Osteoblast (primary cell): ENCODE measurements at regions not wholly inside any gene's neighbourhood (a gene's known extent, or its start where the extent isn't known, plus 50 kb on each side); places are given as distances from the start of the nearest gene placed in this dataset.

ENCODE experiments used
- DNase-seq: peaks from one replicate; pipeline ENCODE4 v3.0.0; 2011; ENCODE audit warnings: low spot score, mixed read lengths; ENCODE audit not compliant: insufficient read length; ENCODE audit errors: missing footprints
- H2AFZ ChIP-seq: 2 replicates; pipeline ENCODE4 v1.6.0; 2011; ENCODE audit warnings: mild to moderate bottlenecking, low read length
- H3K27ac ChIP-seq: 2 replicates; pipeline ENCODE4 v1.5.1; 2011; ENCODE audit warnings: mild to moderate bottlenecking, low read depth, low read length, moderate library complexity
- H3K27me3 ChIP-seq: 2 replicates; pipeline ENCODE4 v1.6.0; 2012; ENCODE audit warnings: mild to moderate bottlenecking, control low read depth, inconsistent platforms, low read length, moderate library complexity; ENCODE audit not compliant: insufficient read depth
- H3K36me3 ChIP-seq: 2 replicates; pipeline ENCODE4 v1.5.1; 2011; ENCODE audit warnings: mild to moderate bottlenecking, low read length, control low read depth, moderate library complexity; ENCODE audit not compliant: insufficient read depth
- H3K4me1 ChIP-seq: 2 replicates; pipeline ENCODE4 v1.5.1; 2011; ENCODE audit warnings: mild to moderate bottlenecking, low read length, control low read depth, moderate library complexity; ENCODE audit not compliant: insufficient read depth
- H3K4me2 ChIP-seq: 2 replicates; pipeline ENCODE4 v1.6.0; 2011; ENCODE audit warnings: mild to moderate bottlenecking, low read length; ENCODE audit not compliant: insufficient read depth
- H3K4me3 ChIP-seq: fragments of 200-600 bp; sonication (generic); 3 replicates; pipeline ENCODE4 v1.5.1; 2012; ENCODE audit warnings: mild to moderate bottlenecking, low read length, inconsistent platforms; ENCODE audit not compliant: insufficient read depth
- H3K79me2 ChIP-seq: 2 replicates; pipeline ENCODE4 v1.6.0; 2012; ENCODE audit warnings: mild to moderate bottlenecking, low read length, control low read depth, inconsistent platforms; ENCODE audit not compliant: insufficient read depth
- H3K9me3 ChIP-seq: 2 replicates; pipeline ENCODE4 v1.5.1; 2011; ENCODE audit warnings: low read depth, low read length, control low read depth
- H4K20me1 ChIP-seq: 2 replicates; pipeline ENCODE4 v1.6.0; 2012; ENCODE audit warnings: mild to moderate bottlenecking, low read length, control low read depth; ENCODE audit not compliant: insufficient read depth
- TF ChIP-seq, protein P1 (sequence below): IDR thresholded peaks from 2 replicates; pipeline ENCODE4 v1.5.1; 2011; ENCODE audit warnings: mild to moderate bottlenecking, low read depth, low read length, moderate library complexity; ENCODE audit errors: extremely low read depth

DNA sequence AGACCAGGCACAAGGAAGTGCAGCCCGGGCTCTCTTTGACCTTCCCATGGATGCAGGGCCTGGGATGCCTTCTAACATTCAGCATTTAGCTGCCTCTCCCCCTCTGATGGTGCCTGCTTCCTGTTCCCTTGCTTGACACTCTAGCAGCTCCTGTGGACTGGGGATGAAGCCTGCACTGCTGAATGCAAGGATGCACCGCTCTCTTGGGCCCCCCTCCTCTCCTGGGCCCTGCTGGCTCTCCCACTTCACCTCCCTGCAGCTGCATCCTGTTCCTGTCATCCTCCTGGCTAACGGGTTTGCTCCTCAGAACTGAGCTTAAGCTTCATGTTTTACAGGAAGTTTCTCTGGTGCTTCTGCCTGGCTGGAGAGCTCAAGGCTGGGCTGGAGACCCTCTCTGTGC lies 254.1 kb downstream of the TSN start:
- Histone ChIP-seq H3K9me3 (no peaks in the 10 kb centered on the region), H2AFZ (no peak overlapping the region), H4K20me1 (no peaks in the 10 kb centered on the region), H3K27me3 (no peaks in the 10 kb centered on the region), H3K4me2 (no peak overlapping the region), H3K4me1 (peaks cover 5% of the 10 kb centered on the region), H3K36me3 (no peaks in the 10 kb centered on the region), H3K4me3 (no peak overlapping the region), H3K27ac (no peak overlapping the region), H3K79me2 (no peaks in the 10 kb centered on the region)
- no peak for DNase-seq
- TF ChIP-seq, protein P1, sequence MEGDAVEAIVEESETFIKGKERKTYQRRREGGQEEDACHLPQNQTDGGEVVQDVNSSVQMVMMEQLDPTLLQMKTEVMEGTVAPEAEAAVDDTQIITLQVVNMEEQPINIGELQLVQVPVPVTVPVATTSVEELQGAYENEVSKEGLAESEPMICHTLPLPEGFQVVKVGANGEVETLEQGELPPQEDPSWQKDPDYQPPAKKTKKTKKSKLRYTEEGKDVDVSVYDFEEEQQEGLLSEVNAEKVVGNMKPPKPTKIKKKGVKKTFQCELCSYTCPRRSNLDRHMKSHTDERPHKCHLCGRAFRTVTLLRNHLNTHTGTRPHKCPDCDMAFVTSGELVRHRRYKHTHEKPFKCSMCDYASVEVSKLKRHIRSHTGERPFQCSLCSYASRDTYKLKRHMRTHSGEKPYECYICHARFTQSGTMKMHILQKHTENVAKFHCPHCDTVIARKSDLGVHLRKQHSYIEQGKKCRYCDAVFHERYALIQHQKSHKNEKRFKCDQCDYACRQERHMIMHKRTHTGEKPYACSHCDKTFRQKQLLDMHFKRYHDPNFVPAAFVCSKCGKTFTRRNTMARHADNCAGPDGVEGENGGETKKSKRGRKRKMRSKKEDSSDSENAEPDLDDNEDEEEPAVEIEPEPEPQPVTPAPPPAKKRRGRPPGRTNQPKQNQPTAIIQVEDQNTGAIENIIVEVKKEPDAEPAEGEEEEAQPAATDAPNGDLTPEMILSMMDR: no peak

DNA sequence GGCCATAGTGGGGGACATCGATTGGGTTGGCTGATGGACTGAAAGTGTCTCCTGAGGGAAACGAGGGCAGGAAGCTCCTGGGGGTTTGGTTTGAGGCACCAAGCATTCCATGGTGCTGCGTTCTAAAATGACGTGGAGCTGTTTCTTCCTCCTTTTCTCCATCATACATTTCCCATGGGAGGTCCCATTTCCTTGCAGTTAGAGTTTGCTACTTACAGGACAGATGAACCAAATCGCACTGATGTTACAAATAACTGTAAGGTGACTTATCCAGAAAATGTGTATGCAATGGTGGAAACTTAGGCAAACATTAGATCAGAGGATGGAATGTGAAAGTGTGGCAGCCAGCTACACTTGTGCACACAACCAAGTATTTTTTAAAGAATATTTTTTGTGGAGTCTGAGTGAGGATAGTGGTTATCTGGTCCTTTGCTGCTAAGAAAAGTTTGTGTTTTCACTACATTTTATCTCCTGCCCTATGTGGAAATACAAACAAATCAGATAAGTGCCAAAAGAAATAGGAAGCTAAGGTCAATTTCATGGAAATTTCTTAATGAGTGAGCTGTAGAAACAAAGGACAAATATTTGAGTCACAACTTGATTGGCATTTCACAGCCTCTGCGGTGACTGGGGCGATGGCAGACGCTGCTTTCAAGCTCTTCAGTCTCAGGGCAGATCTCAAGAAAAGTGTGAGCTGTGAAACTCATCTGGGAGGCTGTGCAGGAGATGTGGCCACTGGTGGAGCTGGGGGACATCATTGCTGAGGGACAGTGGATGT lies 256.2 kb downstream of the TSN start:
- Histone ChIP-seq H3K4me2 (no peak overlapping the region), H3K4me3 (no peak overlapping the region), H3K36me3 (no peaks in the 10 kb centered on the region), H3K79me2 (no peaks in the 10 kb centered on the region), H3K4me1 (peaks cover 5% of the 10 kb centered on the region), H3K27me3 (no peaks in the 10 kb centered on the region), H2AFZ (no peak overlapping the region), H3K9me3 (no peaks in the 10 kb centered on the region), H4K20me1 (no peaks in the 10 kb centered on the region), H3K27ac (peak overlapping the region; percentile 38)
- TF ChIP-seq, protein P1: no peak
- DNase-seq: no peak

DNA sequence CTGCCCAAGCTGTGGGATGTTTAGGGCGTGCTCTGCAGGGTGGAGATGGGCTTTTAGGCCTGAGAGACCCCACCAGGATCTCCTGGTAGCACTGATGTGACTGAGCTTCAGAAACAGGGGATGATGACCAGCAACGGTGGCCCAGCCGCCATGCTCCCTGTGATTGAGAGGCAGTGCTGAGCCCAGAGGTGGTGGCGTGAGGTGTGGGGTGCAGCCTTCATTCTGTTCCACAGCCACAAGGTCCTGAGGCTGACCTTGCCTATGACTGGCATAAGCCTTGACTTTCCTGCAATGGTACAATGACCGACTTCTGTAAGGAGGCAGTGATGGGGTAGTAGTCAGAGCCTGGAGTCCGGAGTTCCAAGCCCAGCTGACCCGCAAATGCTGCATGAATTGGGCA lies 263.3 kb downstream of the TSN start:
- no peak overlapping the region for H3K4me2 ChIP-seq
- no peak overlapping the region for H2AFZ ChIP-seq
- H3K79me2 ChIP-seq: no peaks in the 10 kb centered on the region
- TF ChIP-seq, protein P1: no peak
- no peak for DNase-seq
- H3K4me3 ChIP-seq: no peak overlapping the region
- H3K27ac ChIP-seq: no peak overlapping the region
- H3K9me3 ChIP-seq: no peaks in the 10 kb centered on the region
- no peaks in the 10 kb centered on the region for H3K36me3 ChIP-seq
- H4K20me1 ChIP-seq: no peaks in the 10 kb centered on the region
- H3K4me1 ChIP-seq: no peaks in the 10 kb centered on the region
- no peaks in the 10 kb centered on the region for H3K27me3 ChIP-seq

DNA sequence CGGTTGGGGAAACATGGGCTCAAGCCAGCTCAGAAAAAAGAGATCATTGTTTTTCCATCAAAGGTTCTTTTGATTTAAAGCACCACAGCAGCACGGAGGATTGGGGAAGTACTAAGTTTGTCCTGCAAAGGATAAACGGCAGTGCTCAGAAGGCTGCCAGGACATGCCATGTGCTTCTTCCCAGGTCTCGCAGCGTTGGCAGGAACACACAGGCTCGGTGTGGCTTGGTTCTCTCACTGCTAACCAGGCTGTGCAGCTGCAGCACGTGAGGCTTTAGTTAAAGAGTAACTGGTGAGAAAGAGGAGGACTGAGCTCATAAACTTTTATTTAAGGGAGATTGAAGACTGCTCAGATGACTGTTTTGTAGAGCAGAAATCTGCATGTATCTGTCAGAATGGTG lies 264.3 kb downstream of the TSN start:
- no peaks in the 10 kb centered on the region for H3K36me3 ChIP-seq
- H3K4me1 ChIP-seq: no peaks in the 10 kb centered on the region
- no peak overlapping the region for H3K4me2 ChIP-seq
- no peaks in the 10 kb centered on the region for H4K20me1 ChIP-seq
- no peaks in the 10 kb centered on the region for H3K79me2 ChIP-seq
- H3K27ac ChIP-seq: no peak overlapping the region
- no peaks in the 10 kb centered on the region for H3K27me3 ChIP-seq
- no peak overlapping the region for H3K4me3 ChIP-seq
- TF ChIP-seq, protein P1: no peak
- DNase-seq: no peak
- no peak overlapping the region for H2AFZ ChIP-seq
- no peaks in the 10 kb centered on the region for H3K9me3 ChIP-seq
